GM18498 (cell line): ENCODE measurements at regions not wholly inside any gene's neighbourhood (a gene's known extent, or its start where the extent isn't known, plus 50 kb on each side); places are given as distances from the start of the nearest gene placed in this dataset.
"Not testable (repeated sequence)": the region's sequence is repeated elsewhere in the genome, so short reads cannot be mapped to it uniquely, and the experiment has no call there.

ENCODE experiments used
- ATAC-seq: cut with Tn5 transposase; IDR thresholded peaks from one replicate; pipeline ENCODE4 v1.9.1; 2021; ENCODE audit warnings: mild to moderate bottlenecking, moderate library complexity; ENCODE audit not compliant: unreplicated experiment

- ATAC-seq = no peak
Measured at GRCh38 chr10:118963341-118963740, 66.2 kb upstream of the NANOS1 start.

GRCh38 chr10:118963933-118964332, 65.6 kb upstream of the NANOS1 start:
- ATAC-seq = no peak

- not testable (repeated sequence) for ATAC-seq
Measured at GRCh38 chr10:118964476-118964875, 65.0 kb upstream of the NANOS1 start.

GRCh38 chr10:118965096-118965495, 64.4 kb upstream of the NANOS1 start:
- no peak for ATAC-seq

GRCh38 chr10:118965645-118966044, 63.9 kb upstream of the NANOS1 start:
- no peak for ATAC-seq

- ATAC-seq = no peak
Measured at GRCh38 chr10:118966076-118966849, 63.3 kb upstream of the NANOS1 start.

GRCh38 chr10:118966850-118967125, 62.7 kb upstream of the NANOS1 start:
- ATAC-seq = no peak

GRCh38 chr10:118967160-118967559, 62.4 kb upstream of the NANOS1 start:
- no peak for ATAC-seq

GRCh38 chr10:118968060-118968459, 61.5 kb upstream of the NANOS1 start:
- no peak for ATAC-seq

GRCh38 chr10:118968482-118968881, 61.0 kb upstream of the NANOS1 start:
- ATAC-seq = no peak

GRCh38 chr10:118969014-118969413, 60.5 kb upstream of the NANOS1 start:
- no peak for ATAC-seq

- no peak for ATAC-seq
Measured at GRCh38 chr10:118970770-118971169, 58.7 kb upstream of the NANOS1 start.

GRCh38 chr10:118971187-118971586, 58.3 kb upstream of the NANOS1 start:
- no peak for ATAC-seq

- no peak for ATAC-seq
Measured at GRCh38 chr10:118971876-118972275, 57.6 kb upstream of the NANOS1 start.

GRCh38 chr10:118973744-118974143, 55.8 kb upstream of the NANOS1 start:
- ATAC-seq = no peak

GRCh38 chr10:118974951-118975350, 54.6 kb upstream of the NANOS1 start:
- no peak for ATAC-seq

- ATAC-seq = not testable (repeated sequence)
Measured at GRCh38 chr10:118976219-118976618, 53.3 kb upstream of the NANOS1 start.

GRCh38 chr10:118977022-118977599, 52.4 kb upstream of the NANOS1 start:
- no peak for ATAC-seq

- no peak for ATAC-seq
Measured at GRCh38 chr10:118977835-118978234, 51.7 kb upstream of the NANOS1 start.

- no peak for ATAC-seq
Measured at GRCh38 chr10:118978316-118978997, 51.1 kb upstream of the NANOS1 start.

GRCh38 chr10:118978998-118979350, 50.5 kb upstream of the NANOS1 start:
- no peak for ATAC-seq

- ATAC-seq = no peak
Measured at GRCh38 chr10:118979661-118980060, 49.9 kb upstream of the NANOS1 start.
